ENCODE measurements at regions not wholly inside any gene's neighbourhood (a gene's known extent, or its start where the extent isn't known, plus 50 kb on each side); places are given as distances from the start of the nearest gene placed in this dataset.
"Not testable (repeated sequence)": the region's sequence is repeated elsewhere in the genome, so short reads cannot be mapped to it uniquely, and the experiment has no call there.

DNA sequence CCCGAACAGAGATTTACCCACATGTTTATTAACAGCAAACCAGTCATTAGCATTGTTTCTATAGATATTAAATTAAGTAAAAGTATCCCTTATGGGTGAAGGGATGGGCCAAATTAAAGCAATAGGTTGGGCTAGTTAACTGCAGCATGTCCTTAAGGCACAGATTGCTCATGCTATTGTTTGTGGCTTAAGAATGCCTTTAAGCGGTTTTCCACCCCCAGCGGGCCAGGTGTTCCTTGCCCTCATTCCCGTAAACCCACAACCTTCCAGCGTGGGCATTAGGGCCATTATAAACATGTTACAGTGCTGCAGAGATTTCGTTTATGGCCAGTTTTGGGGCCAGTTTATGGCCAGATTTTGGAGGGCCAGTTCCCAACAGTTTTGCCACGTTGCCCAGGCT, 245.3 kb upstream of the PROK2 start:
- TF ChIP-seq POLR2A (IDR thresholded peaks at IDR 0.05; ENCODE audit: low read depth, low read length); FOS (IDR thresholded peaks at IDR 0.05; ENCODE audit: borderline replicate concordance, insufficient read depth, low read length); EZH2 (IDR thresholded peaks at IDR 0.05; ENCODE audit: borderline replicate concordance, low read depth, low read length, severe bottlenecking); POLR2AphosphoS5 (IDR thresholded peaks at IDR 0.05; ENCODE audit: insufficient read depth, low read depth, low read length); JUN (IDR thresholded peaks at IDR 0.05; ENCODE audit: borderline replicate concordance, insufficient read depth, insufficient read length, low read depth); GATA2 (IDR thresholded peaks at IDR 0.05; ENCODE audit: insufficient read depth, insufficient read length, low read depth, low read length): not testable (repeated sequence)
- TF ChIP-seq, protein P1, sequence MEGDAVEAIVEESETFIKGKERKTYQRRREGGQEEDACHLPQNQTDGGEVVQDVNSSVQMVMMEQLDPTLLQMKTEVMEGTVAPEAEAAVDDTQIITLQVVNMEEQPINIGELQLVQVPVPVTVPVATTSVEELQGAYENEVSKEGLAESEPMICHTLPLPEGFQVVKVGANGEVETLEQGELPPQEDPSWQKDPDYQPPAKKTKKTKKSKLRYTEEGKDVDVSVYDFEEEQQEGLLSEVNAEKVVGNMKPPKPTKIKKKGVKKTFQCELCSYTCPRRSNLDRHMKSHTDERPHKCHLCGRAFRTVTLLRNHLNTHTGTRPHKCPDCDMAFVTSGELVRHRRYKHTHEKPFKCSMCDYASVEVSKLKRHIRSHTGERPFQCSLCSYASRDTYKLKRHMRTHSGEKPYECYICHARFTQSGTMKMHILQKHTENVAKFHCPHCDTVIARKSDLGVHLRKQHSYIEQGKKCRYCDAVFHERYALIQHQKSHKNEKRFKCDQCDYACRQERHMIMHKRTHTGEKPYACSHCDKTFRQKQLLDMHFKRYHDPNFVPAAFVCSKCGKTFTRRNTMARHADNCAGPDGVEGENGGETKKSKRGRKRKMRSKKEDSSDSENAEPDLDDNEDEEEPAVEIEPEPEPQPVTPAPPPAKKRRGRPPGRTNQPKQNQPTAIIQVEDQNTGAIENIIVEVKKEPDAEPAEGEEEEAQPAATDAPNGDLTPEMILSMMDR (IDR thresholded peaks at IDR 0.05; ENCODE audit: extremely low read depth in 1 of 2, insufficient read depth in 1 of 2, low read depth in 1 of 2, low read length in 2 of 2): not testable (repeated sequence)

Data from endothelial cell of umbilical vein (primary cell).